Transverse colon (tissue), 4 donors: ENCODE measurements at regions not wholly inside any gene's neighbourhood (a gene's known extent, or its start where the extent isn't known, plus 50 kb on each side); places are given as distances from the start of the nearest gene placed in this dataset.
A peak's percentile ranks its signal among the peaks of the same experiment; 100 is the strongest.

ENCODE experiments used
- DNase-seq: peaks from one replicate; pipeline ENCODE4 v3.0.0-alpha.2; 2019
- H3K27ac ChIP-seq, 4 donors: fragments of 200-600 bp; sonication (generic); 2 replicates each; pipeline ENCODE4 v1.5.1; 2016 to 2018; ENCODE audit warnings: inconsistent platforms in 4 of 4
- H3K27me3 ChIP-seq: fragments of 200-600 bp; sonication (generic); 2 replicates; pipeline ENCODE4 v1.5.1; 2017; ENCODE audit warnings: inconsistent platforms
- H3K36me3 ChIP-seq, 4 donors: fragments of 200-600 bp; sonication (generic); 2 replicates each; pipeline ENCODE4 v1.5.1; 2017 to 2019; ENCODE audit warnings: inconsistent platforms in 4 of 4
- H3K4me1 ChIP-seq, 4 donors: fragments of 200-600 bp; sonication (generic); 2 replicates each; pipeline ENCODE4 v1.5.1; 2017 to 2020; ENCODE audit warnings: inconsistent platforms in 4 of 4
- H3K4me3 ChIP-seq, 4 donors: fragments of 200-600 bp; sonication (generic); 1 replicate in 1 of 4; 2 replicates in 3 of 4; pipeline versions ENCODE4 v1.5.1 to v1.6.1; 2017 to 2019; ENCODE audit warnings: inconsistent platforms in 4 of 4
- H3K9me3 ChIP-seq, 2 donors: fragments of 200-600 bp; sonication (generic); 2 replicates each; pipeline ENCODE4 v1.5.1; 2017 to 2019; ENCODE audit warnings: inconsistent platforms in 2 of 2
- EP300 ChIP-seq: sonication (generic); formaldehyde crosslinking; IDR thresholded peaks from one replicate; pipeline ENCODE4 v1.6.1; 2017; ENCODE audit warnings: antibody characterized with exemption, low read depth
- POLR2A ChIP-seq: fragments of 450-650 bp; IDR thresholded peaks from one replicate; pipeline ENCODE4 v1.6.1; 2016; ENCODE audit warnings: antibody characterized with exemption, mild to moderate bottlenecking, moderate library complexity
- POLR2AphosphoS5 ChIP-seq, 3 donors: sonication (generic); formaldehyde crosslinking; IDR thresholded peaks; one replicate each; pipeline ENCODE4 v1.6.1; 2016; ENCODE audit warnings: antibody characterized with exemption in 3 of 3
- WGBS, 2 donors: methylation state at CpG; one replicate each; pipeline ENCODE4 v1.1.5; 2018; ENCODE audit warnings: low coverage in 1 of 2; 5-methylcytosine and 5-hydroxymethylcytosine counted together
- in situ Hi-C, 4 donors: fragments of 200-750 bp; cut with MboI; loops; one replicate each; pipeline versions ENCODE4 v1.15.0 to v1.15.1; 2017; ENCODE audit warnings: low sequenced_read_pairs in 3 of 4, low pct_ligation_motif_present in 1 of 4, low pct_unique_long_range_greater_than_20kb in 1 of 4
- intact Hi-C: fragments of 100-400 bp; cut with DNase I; formaldehyde crosslinking; loops from one replicate; pipeline ENCODE4 v1.15.1; 2023; ENCODE audit warnings: low total_unique reads
- TF ChIP-seq, protein P1 (sequence below), 5 experiments: fragments of 200-600 bp in 3 of 5; fragments of 450-650 bp in 2 of 5; sonication (generic) in 3 of 5; IDR thresholded peaks; 1 replicate in 2 of 5; 2 replicates in 3 of 5; pipeline ENCODE4 v1.5.1; 2016 to 2017; ENCODE audit warnings: antibody characterized with exemption in 5 of 5, inconsistent platforms in 3 of 5, mild to moderate bottlenecking in 2 of 5, moderate library complexity in 1 of 5

DNA sequence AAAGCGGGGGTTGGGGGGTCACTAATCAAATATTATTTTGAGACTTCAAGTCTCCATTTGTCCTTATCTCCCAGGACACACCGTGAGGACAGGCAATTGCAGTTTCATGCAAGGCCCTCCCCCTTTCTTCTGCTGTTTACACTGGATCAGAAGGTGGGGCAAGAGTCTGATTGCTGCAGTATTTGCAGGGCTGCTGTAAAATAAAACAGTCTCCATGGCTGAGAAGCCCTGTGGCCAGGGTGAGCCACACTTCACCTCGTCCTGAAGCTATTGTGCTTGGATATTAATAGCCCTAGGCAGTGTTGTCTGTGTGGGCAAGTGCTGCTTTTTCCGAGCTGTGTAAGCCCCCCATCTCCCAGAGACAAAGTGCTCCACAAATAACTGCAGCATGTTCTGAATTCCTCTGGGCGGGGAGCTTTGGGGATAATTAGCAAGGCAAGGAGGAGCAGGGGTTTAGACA is 187.4 kb upstream of the NTF3 start:
- Histone ChIP-seq H3K9me3 (no peaks in the 10 kb centered on the region), H3K4me3 (no peak overlapping the region), H3K27me3 (no peaks in the 10 kb centered on the region), H3K36me3 (no peaks in the 10 kb centered on the region), H3K27ac (no peak overlapping the region), H3K4me1 (peaks cover 0 to 16% (median 6%) of the 10 kb centered on the region in 4 donors)
- DNase-seq, result peak; percentile 50
- intact Hi-C loops (no loop called here), in situ Hi-C loops (no loop called here)
- WGBS, 2 donors, result 31 to 43% methylated on average over 1 to 5 of the region's 5 CpGs
- TF ChIP-seq POLR2AphosphoS5 (IDR thresholded peaks at IDR 0.05), result no peak
- TF ChIP-seq EP300, result no peak
- TF ChIP-seq, protein P1, sequence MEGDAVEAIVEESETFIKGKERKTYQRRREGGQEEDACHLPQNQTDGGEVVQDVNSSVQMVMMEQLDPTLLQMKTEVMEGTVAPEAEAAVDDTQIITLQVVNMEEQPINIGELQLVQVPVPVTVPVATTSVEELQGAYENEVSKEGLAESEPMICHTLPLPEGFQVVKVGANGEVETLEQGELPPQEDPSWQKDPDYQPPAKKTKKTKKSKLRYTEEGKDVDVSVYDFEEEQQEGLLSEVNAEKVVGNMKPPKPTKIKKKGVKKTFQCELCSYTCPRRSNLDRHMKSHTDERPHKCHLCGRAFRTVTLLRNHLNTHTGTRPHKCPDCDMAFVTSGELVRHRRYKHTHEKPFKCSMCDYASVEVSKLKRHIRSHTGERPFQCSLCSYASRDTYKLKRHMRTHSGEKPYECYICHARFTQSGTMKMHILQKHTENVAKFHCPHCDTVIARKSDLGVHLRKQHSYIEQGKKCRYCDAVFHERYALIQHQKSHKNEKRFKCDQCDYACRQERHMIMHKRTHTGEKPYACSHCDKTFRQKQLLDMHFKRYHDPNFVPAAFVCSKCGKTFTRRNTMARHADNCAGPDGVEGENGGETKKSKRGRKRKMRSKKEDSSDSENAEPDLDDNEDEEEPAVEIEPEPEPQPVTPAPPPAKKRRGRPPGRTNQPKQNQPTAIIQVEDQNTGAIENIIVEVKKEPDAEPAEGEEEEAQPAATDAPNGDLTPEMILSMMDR (IDR thresholded peaks at IDR 0.05), result no peak
- no peak for TF ChIP-seq POLR2A

DNA sequence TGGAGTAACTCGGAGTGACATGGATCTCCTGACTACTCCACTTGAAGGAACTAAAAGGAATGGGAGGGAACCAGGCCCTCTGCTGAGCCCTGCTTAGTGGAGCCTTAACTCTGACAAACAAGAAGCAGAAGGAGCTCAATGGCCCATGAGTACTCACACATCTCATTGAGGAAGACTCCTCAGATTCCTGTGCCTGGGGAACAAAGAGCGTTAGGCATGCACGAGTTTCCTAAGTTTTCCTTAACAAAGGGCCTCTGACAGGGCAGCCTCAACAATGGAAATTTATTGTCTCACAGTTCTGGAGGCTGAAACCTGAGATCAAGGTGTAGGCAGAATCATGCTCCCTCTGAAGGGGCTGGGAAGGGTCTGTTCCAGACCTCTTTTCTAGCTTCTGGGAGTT is 185.7 kb upstream of the NTF3 start:
- intact Hi-C loops (no loop called here), in situ Hi-C loops (no loop called here)
- Histone ChIP-seq H3K4me1 (peaks cover 0 to 16% (median 6%) of the 10 kb centered on the region in 4 donors), H3K27ac (no peak overlapping the region), H3K9me3 (no peaks in the 10 kb centered on the region), H3K27me3 (no peaks in the 10 kb centered on the region), H3K36me3 (no peaks in the 10 kb centered on the region), H3K4me3 (no peak overlapping the region)
- WGBS, 2 donors, result 78 to 83% methylated on average over 3 of the region's 3 CpGs
- no peak for DNase-seq
- TF ChIP-seq POLR2AphosphoS5 (IDR thresholded peaks at IDR 0.05) (no peak), EP300 (no peak), POLR2A (no peak)
- TF ChIP-seq, protein P1 (IDR thresholded peaks at IDR 0.05), result no peak

DNA sequence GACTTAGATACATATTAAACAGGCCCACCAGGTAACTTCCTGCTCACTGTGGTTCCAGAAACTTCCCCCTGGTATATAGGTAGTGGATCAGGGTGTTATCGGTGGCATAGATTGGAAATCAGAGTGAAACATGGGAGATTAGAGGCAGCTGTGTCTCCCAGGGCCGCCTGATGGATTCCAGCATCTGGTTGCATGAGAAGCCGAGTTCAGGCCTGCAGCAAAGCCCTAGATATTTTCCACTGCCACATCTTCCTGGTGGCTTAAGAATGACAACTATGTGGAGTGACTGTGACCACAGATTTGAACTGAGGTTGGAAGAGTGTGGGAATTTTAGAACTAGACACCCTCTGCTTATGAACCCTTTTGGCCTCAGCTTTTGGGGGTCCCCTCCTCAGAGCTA is 184.8 kb upstream of the NTF3 start:
- no peaks in the 10 kb centered on the region for H3K9me3 ChIP-seq
- no peak for DNase-seq
- TF ChIP-seq, protein P1 (IDR thresholded peaks at IDR 0.05), result no peak
- TF ChIP-seq POLR2A (no peak), POLR2AphosphoS5 (IDR thresholded peaks at IDR 0.05) (no peak), EP300 (no peak)
- H3K4me3 ChIP-seq, result no peak overlapping the region
- H3K4me1 ChIP-seq, result peaks cover 0 to 16% (median 6%) of the 10 kb centered on the region in 4 donors
- no peaks in the 10 kb centered on the region for H3K36me3 ChIP-seq
- no peak overlapping the region for H3K27ac ChIP-seq
- 88 to 94% methylated on average over 3 of the region's 3 CpGs for WGBS, 2 donors
- in situ Hi-C loops (no loop called here), intact Hi-C loops (no loop called here)
- no peaks in the 10 kb centered on the region for H3K27me3 ChIP-seq

DNA sequence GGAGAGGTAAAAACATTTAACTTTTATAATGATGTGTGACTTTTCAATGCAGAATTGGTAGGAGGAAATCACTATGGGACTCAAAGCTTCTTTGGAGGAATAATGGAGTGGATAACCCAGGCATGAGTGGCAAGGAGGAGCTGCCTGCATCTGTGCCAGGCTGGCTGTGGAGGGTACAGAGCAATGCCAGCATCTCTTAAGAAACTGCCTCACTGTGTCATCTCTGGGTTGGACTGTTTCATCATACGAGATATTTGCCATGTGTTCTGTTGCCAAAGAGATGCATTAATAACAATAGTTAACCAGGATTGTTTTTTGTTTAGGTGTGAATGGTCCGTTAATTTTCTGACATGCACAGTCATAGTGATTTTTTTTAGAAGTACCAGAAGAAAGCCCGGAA is 183.7 kb upstream of the NTF3 start:
- Histone ChIP-seq H3K27ac (no peak overlapping the region), H3K4me3 (no peak overlapping the region), H3K27me3 (no peaks in the 10 kb centered on the region), H3K9me3 (no peaks in the 10 kb centered on the region), H3K4me1 (peaks cover 0 to 16% (median 6%) of the 10 kb centered on the region in 4 donors), H3K36me3 (no peaks in the 10 kb centered on the region)
- TF ChIP-seq POLR2AphosphoS5 (IDR thresholded peaks at IDR 0.05), result no peak
- no peak for TF ChIP-seq EP300
- TF ChIP-seq, protein P1 (IDR thresholded peaks at IDR 0.05), result no peak
- no peak for TF ChIP-seq POLR2A
- WGBS, 2 donors, result 83 to 86% methylated on average over 3 of the region's 3 CpGs
- in situ Hi-C loops (no loop called here), intact Hi-C loops (no loop called here)
- DNase-seq, result no peak
